K562 (cell line): ENCODE measurements at regions not wholly inside any gene's neighbourhood (a gene's known extent, or its start where the extent isn't known, plus 50 kb on each side); places are given as distances from the start of the nearest gene placed in this dataset.
A peak's percentile ranks its signal among the peaks of the same experiment; 100 is the strongest.
"Not testable (repeated sequence)": the region's sequence is repeated elsewhere in the genome, so short reads cannot be mapped to it uniquely, and the experiment has no call there.

Experiments used
- ATAC-seq: fragments of 200-7000 bp; cut with Tn5 transposase; 3 replicates; pipeline ENCODE4 v1.9.1; 2020; ENCODE audit warnings: moderate library complexity
- BruUV-seq: library from RNA; stranded (reverse); fragments of 400-500 nt; replicated peaks from 2 replicates; lab custom pipeline; 2021; lab: Mats Ljungman, UMichigan
- CTCF ChIA-PET: fragments of 300-600 bp; formaldehyde crosslinking; extraction: SDS; loops from one replicate; lab custom pipeline; 2021; ENCODE audit warnings: low intra/inter-chr PET ratio; lab: Yijun Ruan, JAX
- POLR2A ChIA-PET: fragments of 300-600, 350-650 bp; sonication (Branson Sonifier 250); formaldehyde crosslinking; extraction: SDS; loops from one replicate; lab custom pipeline; 2021; ENCODE audit warnings: antibody characterized with exemption, inconsistent platforms; lab: Yijun Ruan, JAX
- DNase-seq, 4 experiments: peaks; one replicate each; pipeline versions ENCODE4 v3.0.0 to v3.0.0-alpha.2; 2011 to 2018; ENCODE audit warnings: low spot score in 3 of 4, mixed read lengths in 3 of 4; ENCODE audit errors: extremely low read depth in 1 of 4
- FAIRE-seq: peaks from 2 replicates; lab custom pipeline; 2011; peaks lifted over from hg19 to GRCh38; lab: Jason Lieb, UNC
- H2AFZ ChIP-seq: 2 replicates; pipeline ENCODE4 v1.6.0; 2011; ENCODE audit warnings: low read depth, low read length, control low read depth, inconsistent platforms
- H3K27ac ChIP-seq: fragments of 200-600 bp; 3 replicates; pipeline ENCODE4 v1.8.0; 2011; ENCODE audit warnings: low read depth, mild to moderate bottlenecking, control low read depth, inconsistent platforms, low read length, moderate library complexity, mixed read lengths; ENCODE audit errors: extremely low read depth
- H3K27me3 ChIP-seq, 2 experiments: fragments of 300-600 bp in 1 of 2; 2 replicates in 1 of 2; 3 replicates in 1 of 2; pipeline versions ENCODE4 v1.6.0 to v1.8.0; 2011; ENCODE audit warnings: inconsistent platforms in 2 of 2, low read length in 2 of 2, mild to moderate bottlenecking in 1 of 2, mixed read lengths in 1 of 2, moderate library complexity in 1 of 2; ENCODE audit not compliant: control insufficient read depth in 2 of 2, insufficient read depth in 2 of 2
- H3K36me3 ChIP-seq: fragments of 300-600 bp; 3 replicates; pipeline ENCODE4 v1.8.0; 2011; ENCODE audit warnings: mild to moderate bottlenecking, low read length, inconsistent platforms; ENCODE audit not compliant: control insufficient read depth, insufficient read depth
- H3K4me1 ChIP-seq, 2 experiments: fragments of 200-600 bp in 1 of 2; replicated peaks in 1 of 2; 2 replicates in 1 of 2; 3 replicates in 1 of 2; pipeline versions ENCODE4 v1.5.1 to v1.8.0; 2011; ENCODE audit warnings: inconsistent platforms in 2 of 2, low read length in 2 of 2, mild to moderate bottlenecking in 1 of 2, mixed read lengths in 1 of 2, moderate library complexity in 1 of 2; ENCODE audit not compliant: control insufficient read depth in 2 of 2, insufficient read depth in 2 of 2
- H3K4me2 ChIP-seq: 2 replicates; pipeline ENCODE4 v1.6.1; 2011; ENCODE audit warnings: low read length, control low read depth, inconsistent platforms, mixed read lengths; ENCODE audit not compliant: insufficient read depth
- H3K4me3 ChIP-seq: fragments of 200-600 bp; sonication (generic), shearing (Covaris generic); 2 replicates; pipeline ENCODE4 v1.5.1; 2016; ENCODE audit warnings: control low read depth, inconsistent platforms
- H3K79me2 ChIP-seq: fragments of 200-600 bp; 3 replicates; pipeline ENCODE4 v1.8.0; 2011; ENCODE audit warnings: low read length, inconsistent platforms; ENCODE audit not compliant: control insufficient read depth, insufficient read depth
- H3K9ac ChIP-seq, 2 experiments: 2 replicates each; pipeline versions ENCODE4 v1.6.0 to v1.6.1; 2011; ENCODE audit warnings: low read depth in 2 of 2, low read length in 2 of 2, control low read depth in 1 of 2, inconsistent platforms in 1 of 2, mild to moderate bottlenecking in 1 of 2, mixed read lengths in 1 of 2; ENCODE audit not compliant: insufficient read depth in 1 of 2
- H3K9me1 ChIP-seq: one replicate; pipeline ENCODE4 v1.6.0; 2011; ENCODE audit warnings: inconsistent platforms, mild to moderate bottlenecking, low read length, moderate library complexity; ENCODE audit not compliant: control insufficient read depth, insufficient read depth
- H3K9me3 ChIP-seq: replicated peaks from 2 replicates; pipeline ENCODE4 v1.5.1; 2011; ENCODE audit warnings: low read depth, low read length, inconsistent platforms; ENCODE audit not compliant: control insufficient read depth, insufficient read depth
- H4K20me1 ChIP-seq: replicated peaks from 2 replicates; pipeline ENCODE4 v1.6.1; 2011; ENCODE audit warnings: low read length, inconsistent platforms, mixed read lengths; ENCODE audit not compliant: control insufficient read depth, insufficient read depth
- CREM ChIP-seq: IDR thresholded peaks from 2 replicates; pipeline ENCODE4 v1.6.1; 2014; ENCODE audit warnings: antibody characterized with exemption, low read depth
- ETV1 ChIP-seq: fragments of 450-650 bp; conservative IDR thresholded peaks from 2 replicates; pipeline ENCODE4 v1.6.1; 2016; ENCODE audit warnings: missing genetic modification characterization, control low read depth, low read depth, missing compliant biosample characterization
- HIVEP1 ChIP-seq: fragments of 250-450 bp; sonication (Bioruptor Pico); IDR thresholded peaks from 2 replicates; pipeline ENCODE4 v1.4.0; 2020; ENCODE audit warnings: mild to moderate bottlenecking
- MAFK ChIP-seq: IDR thresholded peaks from 2 replicates; pipeline ENCODE4 v1.6.1; 2011; ENCODE audit warnings: low read length, improper control_type of control experiment
- REST ChIP-seq, 2 experiments: fragments of 450-650 bp; formaldehyde crosslinking in 1 of 2; IDR thresholded peaks; 2 replicates each; pipeline versions ENCODE4 v1.4.0 to v1.6.1; 2014 to 2020; ENCODE audit warnings: mild to moderate bottlenecking in 2 of 2, borderline replicate concordance in 1 of 2, low read depth in 1 of 2
- WGBS: fragments of 100-300 bp; shearing (Covaris generic); methylation state at CpG from one replicate; pipeline ENCODE4 v1.1.6; 2016; ENCODE audit warnings: low coverage, mixed read lengths; ENCODE audit not compliant: insufficient coverage; ENCODE audit errors: missing lambda C conversion rate; 5-methylcytosine and 5-hydroxymethylcytosine counted together
- in situ Hi-C: fragments of 300-500 bp; cut with MboI; formaldehyde crosslinking; loops from 4 replicates; pipeline ENCODE4 v1.15.0; 2018; ENCODE audit warnings: inconsistent platforms, mixed read lengths
- intact Hi-C: fragments of 100-400 bp; cut with micrococcal nuclease; formaldehyde crosslinking; loops from 2 replicates; pipeline ENCODE4 v1.14.2; 2022
- TF ChIP-seq, protein P1 (sequence below): IDR thresholded peaks from 2 replicates; pipeline ENCODE4 v1.6.1; 2014; ENCODE audit warnings: antibody characterized with exemption

DNA sequence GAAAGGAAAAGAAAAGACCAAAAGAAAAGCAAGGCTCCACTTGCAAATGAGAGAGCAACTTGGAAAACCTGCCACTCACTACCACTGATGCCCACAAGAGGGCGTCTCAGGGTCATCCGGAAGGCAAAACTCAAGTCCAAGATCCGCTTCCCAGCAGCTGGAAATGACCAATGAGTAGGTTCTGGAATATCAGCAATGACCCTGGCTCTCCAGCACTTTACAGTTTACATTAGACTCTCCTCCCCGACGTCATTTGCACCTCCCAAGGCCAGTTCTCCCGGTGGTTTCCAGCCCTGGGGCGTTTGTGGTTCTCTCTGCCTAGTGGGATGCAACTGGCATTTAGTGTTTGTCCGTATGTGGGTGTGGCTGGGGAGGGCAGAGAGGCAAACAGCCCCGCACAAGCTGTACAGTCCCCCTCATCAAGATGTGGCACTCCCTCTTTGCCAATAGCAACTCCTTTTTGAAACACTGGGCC, 193.8 kb upstream of the ZNF618 start (continued):
- TF ChIP-seq, protein P1, sequence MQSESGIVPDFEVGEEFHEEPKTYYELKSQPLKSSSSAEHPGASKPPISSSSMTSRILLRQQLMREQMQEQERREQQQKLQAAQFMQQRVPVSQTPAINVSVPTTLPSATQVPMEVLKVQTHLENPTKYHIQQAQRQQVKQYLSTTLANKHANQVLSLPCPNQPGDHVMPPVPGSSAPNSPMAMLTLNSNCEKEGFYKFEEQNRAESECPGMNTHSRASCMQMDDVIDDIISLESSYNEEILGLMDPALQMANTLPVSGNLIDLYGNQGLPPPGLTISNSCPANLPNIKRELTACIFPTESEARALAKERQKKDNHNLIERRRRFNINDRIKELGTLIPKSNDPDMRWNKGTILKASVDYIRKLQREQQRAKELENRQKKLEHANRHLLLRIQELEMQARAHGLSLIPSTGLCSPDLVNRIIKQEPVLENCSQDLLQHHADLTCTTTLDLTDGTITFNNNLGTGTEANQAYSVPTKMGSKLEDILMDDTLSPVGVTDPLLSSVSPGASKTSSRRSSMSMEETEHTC = no peak
- peak; percentile 64 for TF ChIP-seq ETV1 (tag)
- TF ChIP-seq MAFK = no peak
- 0 out of 2 replicates have a peak, but pooled peaks have one; percentile 37 for TF ChIP-seq HIVEP1 (CRISPR knock-in tag)
- peak; percentile 45; the same call in 1 of the 2 replicates for TF ChIP-seq REST (IDR thresholded peaks at IDR 0.05; ENCODE audit: borderline replicate concordance)
- no peak for TF ChIP-seq REST (CRISPR knock-in tag; IDR thresholded peaks at IDR 0.05; ENCODE audit: low read depth)
- TF ChIP-seq CREM = 0 out of 2 replicates have a peak, but pooled peaks have one; percentile 17

GRCh38 chr9:113685636-113686035, 190.5 kb upstream of the ZNF618 start:
- 3% methylated on average over 6 of the region's 6 CpGs for WGBS
- in situ Hi-C loops (loop anchor here (10.0 kb wide), 1 partner anchor 599 kb away; no protein-coding TSS in a partner anchor), intact Hi-C loops (loop anchor here (10.0 kb wide), 1 partner anchor 279 kb away; no protein-coding TSS in a partner anchor)
- CTCF ChIA-PET, FAIRE-seq, POLR2A ChIA-PET, ATAC-seq, H3K27ac ChIP-seq, H3K9me3 ChIP-seq, H3K36me3 ChIP-seq, H3K4me3 ChIP-seq, BruUV-seq, H2AFZ ChIP-seq, DNase-seq, H3K9ac ChIP-seq, H3K4me1 ChIP-seq, H3K4me2 ChIP-seq, H4K20me1 ChIP-seq, H3K79me2 ChIP-seq, H3K9me1 ChIP-seq: not testable (repeated sequence)
- H3K27me3 ChIP-seq = peaks cover 11 to 53% of the 10 kb centered on the region in 2 experiments; a peak in 3 of 5 replicates
